ENCODE measurements at regions not wholly inside any gene's neighbourhood (a gene's known extent, or its start where the extent isn't known, plus 50 kb on each side); places are given as distances from the start of the nearest gene placed in this dataset.

- TF ChIP-seq POLR2A (IDR thresholded peaks at IDR 0.05; ENCODE audit: low read depth, low read length), result peak; percentile 71
- TF ChIP-seq CTCF (IDR thresholded peaks at IDR 0.05; ENCODE audit: extremely low read depth in 1 of 2, insufficient read depth in 1 of 2, low read depth in 1 of 2, low read length in 2 of 2), result no peak
- TF ChIP-seq FOS (IDR thresholded peaks at IDR 0.05; ENCODE audit: borderline replicate concordance, insufficient read depth, low read length), result peak; percentile 73
- peak; percentile 91 for TF ChIP-seq POLR2AphosphoS5 (IDR thresholded peaks at IDR 0.05; ENCODE audit: insufficient read depth, low read depth, low read length)
- TF ChIP-seq MYC (IDR thresholded peaks at IDR 0.05; ENCODE audit: low read depth, low read length), result no peak
- no peak for TF ChIP-seq EZH2 (IDR thresholded peaks at IDR 0.05; ENCODE audit: borderline replicate concordance, low read depth, low read length, severe bottlenecking)
- TF ChIP-seq GATA2 (IDR thresholded peaks at IDR 0.05; ENCODE audit: insufficient read depth, insufficient read length, low read depth, low read length), result peak; percentile 97
- TF ChIP-seq, protein P1, sequence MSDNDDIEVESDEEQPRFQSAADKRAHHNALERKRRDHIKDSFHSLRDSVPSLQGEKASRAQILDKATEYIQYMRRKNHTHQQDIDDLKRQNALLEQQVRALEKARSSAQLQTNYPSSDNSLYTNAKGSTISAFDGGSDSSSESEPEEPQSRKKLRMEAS (IDR thresholded peaks at IDR 0.05; ENCODE audit: insufficient read depth, insufficient read length), result no peak
- TF ChIP-seq JUN (IDR thresholded peaks at IDR 0.05; ENCODE audit: borderline replicate concordance, insufficient read depth, insufficient read length, low read depth), result peak; percentile 90
Measured at GRCh38 chr4:96347582-96347981, 507.7 kb downstream of the PDHA2 start.
